RWPE2 (cell line): ENCODE measurements at regions not wholly inside any gene's neighbourhood (a gene's known extent, or its start where the extent isn't known, plus 50 kb on each side); places are given as distances from the start of the nearest gene placed in this dataset.

Source experiments
- ATAC-seq: fragments of 200-7000 bp; cut with Tn5 transposase; 3 replicates; pipeline ENCODE4 v1.9.1; 2021; ENCODE audit warnings: low read depth
- DNase-seq: peaks from one replicate; pipeline ENCODE4 v3.0.0-alpha.2; 2020; ENCODE audit warnings: low spot score
- H3K27ac ChIP-seq: fragments of 450-650 bp; 2 replicates; pipeline ENCODE4 v1.5.1; 2017; ENCODE audit warnings: mild to moderate bottlenecking; ENCODE audit not compliant: poor library complexity, severe bottlenecking
- H3K27me3 ChIP-seq: fragments of 250-450 bp; sonication (Bioruptor Pico); 2 replicates; pipeline ENCODE4 v1.5.1; 2021; ENCODE audit warnings: mild to moderate bottlenecking, moderate library complexity; ENCODE audit not compliant: insufficient read depth, poor library complexity, severe bottlenecking
- H3K36me3 ChIP-seq: fragments of 250-450 bp; sonication (Bioruptor Pico); 2 replicates; pipeline ENCODE4 v1.5.1; 2020; ENCODE audit warnings: low read depth, mild to moderate bottlenecking, moderate library complexity
- H3K4me1 ChIP-seq: fragments of 250-450 bp; sonication (Bioruptor Pico); 2 replicates; pipeline ENCODE4 v1.5.1; 2021; ENCODE audit warnings: mild to moderate bottlenecking, moderate library complexity; ENCODE audit not compliant: insufficient read depth, poor library complexity, severe bottlenecking
- H3K4me3 ChIP-seq: fragments of 250-450 bp; sonication (Bioruptor Pico); 2 replicates; pipeline ENCODE4 v1.5.1; 2021; ENCODE audit warnings: mild to moderate bottlenecking, moderate library complexity; ENCODE audit not compliant: severe bottlenecking
- H3K9me3 ChIP-seq: fragments of 250-450 bp; sonication (Bioruptor Pico); 2 replicates; pipeline ENCODE4 v1.5.1; 2021; ENCODE audit warnings: mild to moderate bottlenecking, moderate library complexity; ENCODE audit not compliant: severe bottlenecking
- TF ChIP-seq, protein P1 (sequence below): fragments of 450-650 bp; IDR thresholded peaks from one replicate; pipeline ENCODE4 v1.5.1; 2017; ENCODE audit warnings: mild to moderate bottlenecking, moderate library complexity; ENCODE audit not compliant: poor library complexity, severe bottlenecking

- Histone ChIP-seq H3K36me3 (no peaks in the 10 kb centered on the region), H3K27ac (no peak overlapping the region), H3K4me1 (no peaks in the 10 kb centered on the region), H3K27me3 (no peaks in the 10 kb centered on the region), H3K9me3 (peaks cover 2% of the 10 kb centered on the region), H3K4me3 (no peak overlapping the region)
- DNase-seq (no peak), ATAC-seq (no peak)
- TF ChIP-seq, protein P1, sequence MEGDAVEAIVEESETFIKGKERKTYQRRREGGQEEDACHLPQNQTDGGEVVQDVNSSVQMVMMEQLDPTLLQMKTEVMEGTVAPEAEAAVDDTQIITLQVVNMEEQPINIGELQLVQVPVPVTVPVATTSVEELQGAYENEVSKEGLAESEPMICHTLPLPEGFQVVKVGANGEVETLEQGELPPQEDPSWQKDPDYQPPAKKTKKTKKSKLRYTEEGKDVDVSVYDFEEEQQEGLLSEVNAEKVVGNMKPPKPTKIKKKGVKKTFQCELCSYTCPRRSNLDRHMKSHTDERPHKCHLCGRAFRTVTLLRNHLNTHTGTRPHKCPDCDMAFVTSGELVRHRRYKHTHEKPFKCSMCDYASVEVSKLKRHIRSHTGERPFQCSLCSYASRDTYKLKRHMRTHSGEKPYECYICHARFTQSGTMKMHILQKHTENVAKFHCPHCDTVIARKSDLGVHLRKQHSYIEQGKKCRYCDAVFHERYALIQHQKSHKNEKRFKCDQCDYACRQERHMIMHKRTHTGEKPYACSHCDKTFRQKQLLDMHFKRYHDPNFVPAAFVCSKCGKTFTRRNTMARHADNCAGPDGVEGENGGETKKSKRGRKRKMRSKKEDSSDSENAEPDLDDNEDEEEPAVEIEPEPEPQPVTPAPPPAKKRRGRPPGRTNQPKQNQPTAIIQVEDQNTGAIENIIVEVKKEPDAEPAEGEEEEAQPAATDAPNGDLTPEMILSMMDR = no peak
Measured at GRCh38 chr5:61752588-61752987, 420.5 kb downstream of the ZSWIM6 start.

GRCh38 chr5:61754792-61755191 is 422.7 kb downstream of the ZSWIM6 start:
- no peaks in the 10 kb centered on the region for H3K9me3 ChIP-seq
- ATAC-seq = no peak

DNA sequence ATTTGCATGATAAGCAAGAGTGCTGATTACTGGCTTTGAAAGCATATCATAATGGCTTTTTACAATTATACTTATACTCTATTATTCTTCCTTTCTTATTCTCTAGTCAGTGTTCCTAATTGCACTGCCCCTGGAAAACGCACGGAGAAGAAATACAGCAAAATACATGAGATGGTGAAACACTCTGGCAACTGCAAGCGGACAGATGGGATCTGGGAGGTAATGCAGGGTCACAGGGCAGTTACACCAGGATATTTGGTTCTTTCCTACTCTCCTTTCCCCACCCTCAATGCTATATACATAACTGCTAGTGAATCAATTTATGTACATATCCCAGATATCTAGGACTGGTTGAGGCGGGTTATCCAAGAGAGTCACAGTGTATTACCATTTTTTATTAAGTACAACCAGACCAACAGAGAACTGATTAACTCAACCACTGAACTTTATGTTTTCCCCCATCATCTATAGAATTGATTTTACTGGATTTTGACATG is 423.7 kb downstream of the ZSWIM6 start:
- no peak overlapping the region for H3K4me3 ChIP-seq
- no peaks in the 10 kb centered on the region for H3K4me1 ChIP-seq
- no peak overlapping the region for H3K27ac ChIP-seq
- TF ChIP-seq, protein P1 = no peak
- no peaks in the 10 kb centered on the region for H3K9me3 ChIP-seq
- H3K27me3 ChIP-seq = no peaks in the 10 kb centered on the region
- no peak for ATAC-seq
- H3K36me3 ChIP-seq = no peaks in the 10 kb centered on the region
- DNase-seq = no peak

More at GRCh38 chr5:61754792-61755191, 422.7 kb downstream of the ZSWIM6 start:
- Histone ChIP-seq H3K27ac (no peak overlapping the region), H3K27me3 (no peaks in the 10 kb centered on the region), H3K4me3 (no peak overlapping the region), H3K4me1 (no peaks in the 10 kb centered on the region), H3K36me3 (no peaks in the 10 kb centered on the region)
- DNase-seq = no peak
- TF ChIP-seq, protein P1 = no peak

DNA sequence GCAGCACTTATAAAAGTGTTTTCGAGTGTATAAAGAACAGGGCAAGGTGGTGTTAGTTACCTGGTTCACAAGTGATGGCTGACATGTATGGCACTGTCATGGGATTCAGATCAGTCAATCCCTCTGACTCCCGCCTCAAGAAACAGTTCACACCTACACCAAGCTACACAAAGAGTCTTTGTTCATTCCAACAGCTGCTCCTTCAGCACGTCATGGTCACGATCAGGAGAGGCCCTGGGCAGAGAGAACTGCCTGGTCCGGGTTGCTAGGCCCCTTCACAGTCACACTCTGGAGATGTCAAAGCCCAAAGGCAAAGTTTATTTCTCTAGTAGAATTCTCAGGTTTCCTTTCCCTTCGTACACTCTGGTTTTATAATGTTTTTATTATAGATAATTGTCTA is 426.7 kb downstream of the ZSWIM6 start:
- TF ChIP-seq, protein P1 = no peak
- Histone ChIP-seq H3K27ac (no peak overlapping the region), H3K36me3 (no peaks in the 10 kb centered on the region), H3K9me3 (peaks cover 9% of the 10 kb centered on the region), H3K4me1 (no peaks in the 10 kb centered on the region), H3K27me3 (no peaks in the 10 kb centered on the region), H3K4me3 (no peak overlapping the region)
- no peak for DNase-seq
- ATAC-seq = no peak

DNA sequence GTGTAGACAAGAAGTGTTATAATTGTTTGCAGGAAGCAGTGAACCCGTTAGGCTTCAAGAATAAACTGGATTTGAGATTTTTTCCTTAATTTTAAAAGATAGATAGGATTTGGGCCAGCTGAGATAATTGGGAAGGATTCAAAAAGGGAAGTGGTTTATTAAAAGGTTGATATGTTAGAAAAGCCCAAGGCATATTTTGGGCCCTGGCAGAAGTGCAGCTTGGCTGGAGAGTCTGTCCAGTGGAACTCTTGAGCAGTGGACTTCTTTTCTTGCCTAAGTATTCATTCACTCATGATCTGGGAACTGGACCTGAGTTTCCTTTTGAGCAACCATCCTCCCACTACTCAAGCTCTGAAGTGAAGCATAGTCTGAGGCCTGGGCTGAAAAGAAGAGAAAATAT is 433.4 kb downstream of the ZSWIM6 start:
- TF ChIP-seq, protein P1 = no peak

More for the DNA sequence above, 433.4 kb downstream of the ZSWIM6 start:
- Histone ChIP-seq H3K9me3 (peaks cover 9% of the 10 kb centered on the region), H3K36me3 (no peaks in the 10 kb centered on the region), H3K4me1 (no peaks in the 10 kb centered on the region), H3K4me3 (no peak overlapping the region), H3K27me3 (no peaks in the 10 kb centered on the region), H3K27ac (no peak overlapping the region)
- DNase-seq (no peak), ATAC-seq (no peak)
